RWPE1 (cell line): ENCODE measurements at regions not wholly inside any gene's neighbourhood (a gene's known extent, or its start where the extent isn't known, plus 50 kb on each side); places are given as distances from the start of the nearest gene placed in this dataset.

Source experiments
- CTCF ChIA-PET: fragments of 350-600 bp; sonication (Branson Sonifier 250); formaldehyde crosslinking; extraction: SDS; loops from one replicate; lab custom pipeline; 2021; lab: Yijun Ruan, JAX
- POLR2A ChIA-PET: fragments of 400-600 bp; formaldehyde crosslinking; extraction: SDS; loops from one replicate; lab custom pipeline; 2020; ENCODE audit warnings: antibody characterized with exemption; ENCODE audit not compliant: low non-redundant PET; lab: Yijun Ruan, JAX
- DNase-seq: peaks from one replicate; pipeline ENCODE4 v3.0.0; 2012; ENCODE audit warnings: low spot score
- H3K27ac ChIP-seq: fragments of 450-650 bp; 2 replicates; pipeline ENCODE4 v1.5.1; 2017
- TF ChIP-seq, protein P1 (sequence below): fragments of 450-650 bp; conservative IDR thresholded peaks from 2 replicates; pipeline ENCODE4 v1.5.1; 2017; ENCODE audit warnings: low read depth, mild to moderate bottlenecking

DNA sequence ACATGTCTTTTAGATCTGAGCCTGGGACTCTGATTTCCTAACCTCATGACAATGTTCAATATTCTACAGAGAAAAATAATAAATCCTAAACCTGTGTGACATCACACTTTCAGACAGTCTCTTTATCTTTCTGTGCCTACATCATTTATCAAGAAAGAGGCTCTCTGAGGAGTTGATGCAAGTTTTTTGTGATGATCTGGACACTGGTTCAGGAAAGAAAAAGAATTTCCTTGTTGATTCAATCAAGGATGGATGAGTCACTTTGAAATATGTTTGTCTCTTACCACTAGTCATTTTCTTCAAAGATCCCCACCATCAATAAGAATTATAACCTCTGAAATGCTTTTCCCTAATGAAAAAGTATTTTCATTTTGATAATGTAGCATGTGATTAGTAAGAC lies 404.6 kb downstream of the WDR72 start:
- no peak overlapping the region for H3K27ac ChIP-seq
- DNase-seq = no peak
- ChIA-PET CTCF (no interaction called here), POLR2A (no interaction called here)
- TF ChIP-seq, protein P1, sequence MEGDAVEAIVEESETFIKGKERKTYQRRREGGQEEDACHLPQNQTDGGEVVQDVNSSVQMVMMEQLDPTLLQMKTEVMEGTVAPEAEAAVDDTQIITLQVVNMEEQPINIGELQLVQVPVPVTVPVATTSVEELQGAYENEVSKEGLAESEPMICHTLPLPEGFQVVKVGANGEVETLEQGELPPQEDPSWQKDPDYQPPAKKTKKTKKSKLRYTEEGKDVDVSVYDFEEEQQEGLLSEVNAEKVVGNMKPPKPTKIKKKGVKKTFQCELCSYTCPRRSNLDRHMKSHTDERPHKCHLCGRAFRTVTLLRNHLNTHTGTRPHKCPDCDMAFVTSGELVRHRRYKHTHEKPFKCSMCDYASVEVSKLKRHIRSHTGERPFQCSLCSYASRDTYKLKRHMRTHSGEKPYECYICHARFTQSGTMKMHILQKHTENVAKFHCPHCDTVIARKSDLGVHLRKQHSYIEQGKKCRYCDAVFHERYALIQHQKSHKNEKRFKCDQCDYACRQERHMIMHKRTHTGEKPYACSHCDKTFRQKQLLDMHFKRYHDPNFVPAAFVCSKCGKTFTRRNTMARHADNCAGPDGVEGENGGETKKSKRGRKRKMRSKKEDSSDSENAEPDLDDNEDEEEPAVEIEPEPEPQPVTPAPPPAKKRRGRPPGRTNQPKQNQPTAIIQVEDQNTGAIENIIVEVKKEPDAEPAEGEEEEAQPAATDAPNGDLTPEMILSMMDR = no peak

DNA sequence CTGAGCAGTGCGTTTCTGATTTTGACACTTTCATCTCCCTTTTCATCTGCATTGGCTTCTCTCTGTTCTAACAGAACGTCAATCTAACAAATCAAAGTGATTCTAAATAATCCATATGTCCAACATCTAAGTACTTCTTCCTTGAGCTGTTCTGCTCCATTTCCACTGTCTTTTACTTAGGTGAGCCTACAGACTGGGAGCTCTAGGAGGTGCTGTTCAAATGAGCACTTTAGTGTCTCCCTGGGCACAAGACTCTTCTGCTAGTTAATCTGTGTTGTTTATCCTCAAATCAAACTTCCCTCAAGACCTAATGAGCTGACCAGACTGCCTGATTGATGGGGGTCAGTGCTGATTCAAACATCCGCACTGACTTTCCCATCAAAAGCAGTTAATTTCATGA lies 408.1 kb downstream of the WDR72 start:
- CTCF ChIA-PET = no interaction called here
- POLR2A ChIA-PET = no interaction called here
- DNase-seq = no peak
- no peak overlapping the region for H3K27ac ChIP-seq
- TF ChIP-seq, protein P1 = no peak

DNA sequence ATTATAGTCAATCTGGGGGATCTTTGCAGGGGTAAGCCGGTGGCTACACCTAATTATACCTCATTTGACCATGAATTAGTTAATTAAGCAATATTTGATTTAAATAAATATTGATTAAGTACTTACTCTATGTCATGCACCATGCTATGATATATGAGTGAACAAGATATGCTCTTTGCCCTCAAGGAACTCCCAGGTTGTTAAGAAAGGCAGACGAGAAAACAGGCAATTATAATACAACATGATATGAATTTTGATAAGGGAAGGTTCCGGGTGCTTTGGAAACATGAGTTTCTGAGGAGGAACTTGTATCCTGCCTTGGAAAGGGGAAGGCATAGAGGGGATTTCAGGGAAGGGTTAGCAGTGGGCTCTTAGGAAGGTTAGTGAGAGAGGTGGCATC lies 412.9 kb downstream of the WDR72 start:
- TF ChIP-seq, protein P1 = no peak
- CTCF ChIA-PET = no interaction called here
- DNase-seq = no peak
- no peak overlapping the region for H3K27ac ChIP-seq
- POLR2A ChIA-PET = no interaction called here

DNA sequence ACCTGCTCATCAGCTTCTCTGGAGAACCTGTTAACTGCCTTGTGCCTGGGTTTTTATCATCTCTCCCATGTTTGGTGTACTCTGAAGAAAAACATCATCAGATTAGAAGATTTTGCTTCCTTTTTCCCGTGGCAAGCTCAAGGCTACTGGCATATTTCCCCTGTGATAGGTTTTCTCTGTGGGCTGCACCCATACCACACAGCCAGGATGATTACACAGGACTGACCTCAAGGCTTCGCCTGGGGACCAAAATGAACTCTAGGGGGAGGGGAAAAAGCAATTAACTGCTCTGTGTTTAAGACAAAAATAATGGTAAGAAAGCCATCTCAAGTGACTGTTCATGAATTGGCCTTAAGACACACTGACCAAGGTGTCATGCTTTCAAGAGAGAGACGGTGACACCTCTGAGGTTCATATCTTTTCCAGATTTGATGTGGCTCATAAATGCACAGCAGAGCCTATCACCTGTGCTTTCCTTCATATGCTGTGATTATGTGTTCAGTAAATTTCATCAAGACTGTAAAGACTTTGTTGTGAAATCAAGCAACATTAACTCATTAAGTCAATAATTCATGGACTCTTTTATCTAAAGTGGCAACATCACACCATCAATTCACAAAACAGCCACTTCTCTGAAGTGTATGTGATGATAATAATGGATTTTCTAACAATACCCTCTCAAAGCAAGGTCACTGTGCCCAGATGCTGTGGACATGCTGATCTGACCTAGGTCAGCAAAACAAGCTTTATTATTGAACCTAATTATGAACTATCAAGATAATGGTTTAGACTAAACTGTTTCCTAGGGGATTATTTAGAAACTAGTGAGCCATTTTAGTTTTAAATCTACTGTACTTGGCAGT lies 427.9 kb downstream of the WDR72 start:
- H3K27ac ChIP-seq = no peak overlapping the region
- CTCF ChIA-PET = no interaction called here
- POLR2A ChIA-PET = no interaction called here
- TF ChIP-seq, protein P1 = no peak
- no peak for DNase-seq

DNA sequence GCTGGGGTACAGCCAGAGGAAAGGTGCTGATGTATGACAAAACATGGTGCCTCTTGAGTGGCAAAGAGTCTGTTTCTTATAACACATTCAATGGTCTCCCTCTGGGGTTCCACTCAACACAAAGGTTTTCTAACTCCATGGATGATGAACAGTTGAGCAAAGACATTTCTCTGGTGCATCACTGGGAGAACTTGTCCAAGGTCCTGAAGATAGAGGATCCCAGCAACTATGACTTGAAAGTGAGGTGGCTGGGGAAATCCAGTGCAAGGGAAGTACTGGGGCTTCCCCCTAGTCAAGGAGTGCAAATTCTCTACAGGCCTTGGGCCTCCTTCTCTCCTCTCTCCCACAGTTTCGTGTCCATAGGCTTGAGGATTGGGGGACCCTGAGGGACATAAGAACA lies 431.1 kb downstream of the WDR72 start:
- CTCF ChIA-PET = no interaction called here
- POLR2A ChIA-PET = no interaction called here
- no peak for DNase-seq
- TF ChIP-seq, protein P1 = no peak
- no peak overlapping the region for H3K27ac ChIP-seq

DNA sequence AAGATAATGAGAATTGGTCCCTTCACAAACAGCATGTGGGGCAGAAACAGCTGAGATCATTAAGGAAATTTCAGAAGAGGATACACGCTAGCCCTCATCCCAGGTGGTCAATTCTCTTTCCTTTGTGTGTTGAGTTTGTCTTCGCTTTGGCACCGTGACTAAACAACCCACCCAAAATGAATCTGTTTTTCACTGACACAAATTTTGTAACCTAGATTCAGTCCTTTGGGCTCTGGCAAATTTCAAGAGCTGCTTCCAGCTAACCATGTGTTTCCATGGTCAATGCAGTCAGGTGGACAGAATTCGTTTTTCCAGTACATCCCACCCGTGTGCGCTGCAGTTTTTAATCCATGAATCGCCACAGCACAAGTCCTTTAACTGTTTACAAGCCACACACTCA lies 435.4 kb downstream of the WDR72 start:
- TF ChIP-seq, protein P1 = no peak
- ChIA-PET CTCF (no interaction called here), POLR2A (no interaction called here)
- H3K27ac ChIP-seq = no peak overlapping the region
- DNase-seq = no peak
